ENCODE measurements at regions not wholly inside any gene's neighbourhood (a gene's known extent, or its start where the extent isn't known, plus 50 kb on each side); places are given as distances from the start of the nearest gene placed in this dataset.
A peak's percentile ranks its signal among the peaks of the same experiment; 100 is the strongest.

DNA sequence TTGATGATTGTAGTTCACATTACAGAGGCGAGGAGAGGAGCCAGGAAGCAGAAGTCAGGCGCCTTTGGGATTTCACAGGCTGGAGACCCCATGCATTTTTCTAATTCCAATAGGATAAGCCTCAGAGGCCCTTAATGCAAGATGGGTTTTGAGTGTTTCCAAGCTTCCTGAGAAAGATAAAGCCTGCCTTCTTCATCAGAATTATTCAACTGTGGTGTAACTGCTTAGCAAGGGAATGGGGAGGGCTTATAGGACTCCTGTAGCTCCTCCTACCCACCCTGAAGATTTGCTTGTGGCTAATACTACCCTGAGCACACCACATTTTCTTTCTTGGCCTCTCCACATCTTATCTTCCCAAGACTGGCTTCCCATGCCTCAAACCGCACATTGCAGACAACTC is 151.1 kb upstream of the ISX start:
- no peak for TF ChIP-seq CTCF (IDR thresholded peaks at IDR 0.05; ENCODE audit: low read depth, low read length)
- H3K27ac ChIP-seq, result peak overlapping the region; percentile 4
- peak in 1 of 2 donors; percentile 45 for DNase-seq (ENCODE audit: low read depth in 1 of 2, low spot score in 1 of 2)

DNA sequence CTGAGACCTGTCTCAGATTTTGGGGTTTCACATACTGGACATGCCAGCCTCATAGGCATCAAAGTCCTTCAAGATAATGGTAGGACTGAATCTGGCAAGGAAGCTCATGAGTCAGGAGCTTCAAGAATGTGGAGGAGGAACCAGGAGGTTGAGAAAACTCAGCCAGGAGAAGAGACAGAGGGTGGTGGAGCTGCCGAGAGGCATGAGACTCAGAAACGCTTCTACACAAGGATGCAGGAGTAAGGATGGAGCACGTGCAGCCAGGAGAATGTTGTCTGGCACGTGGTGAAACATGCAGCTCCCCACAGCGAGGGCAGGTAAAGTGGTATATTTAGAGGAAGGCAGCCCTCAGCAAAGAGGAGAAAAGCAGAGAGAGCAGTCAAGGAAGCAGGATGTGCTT is 148.7 kb upstream of the ISX start:
- Histone ChIP-seq H3K4me1 (ENCODE audit: low read depth) (peaks cover 6% of the 10 kb centered on the region), H3K4me3 (no peak overlapping the region), H3K27me3 (no peaks in the 10 kb centered on the region), H3K36me3 (no peaks in the 10 kb centered on the region), H3K9me3 (ENCODE audit: low read depth) (no peaks in the 10 kb centered on the region), H3K27ac (no peak overlapping the region)
- no peak for TF ChIP-seq CTCF (IDR thresholded peaks at IDR 0.05; ENCODE audit: low read depth, low read length)
- DNase-seq (ENCODE audit: low read depth in 1 of 2, low spot score in 1 of 2), result no peak

More for the DNA sequence above, 151.1 kb upstream of the ISX start:
- no peaks in the 10 kb centered on the region for H3K9me3 ChIP-seq (ENCODE audit: low read depth)
- no peak overlapping the region for H3K4me3 ChIP-seq
- no peaks in the 10 kb centered on the region for H3K36me3 ChIP-seq
- H3K4me1 ChIP-seq (ENCODE audit: low read depth), result peaks cover 6% of the 10 kb centered on the region
- no peaks in the 10 kb centered on the region for H3K27me3 ChIP-seq

DNA sequence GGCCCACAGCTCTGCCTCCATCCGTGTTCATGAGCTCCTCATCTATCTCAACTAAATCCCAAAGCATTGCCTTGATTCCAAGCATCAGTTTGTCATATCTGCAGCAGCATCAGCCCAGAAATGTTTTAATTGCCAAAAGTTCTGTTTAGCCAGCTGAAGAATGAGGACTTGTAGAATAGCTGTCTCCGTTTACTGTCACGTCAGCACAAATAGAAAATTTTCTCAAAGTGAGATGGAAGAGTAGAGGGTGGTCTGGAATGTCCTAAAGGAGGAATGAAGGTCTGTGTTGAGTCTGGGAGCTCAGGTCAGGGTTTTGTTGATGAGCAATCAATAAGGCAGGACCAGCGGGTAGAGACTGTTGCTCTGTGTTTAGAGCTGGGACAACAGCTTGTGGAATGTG is 134.9 kb upstream of the ISX start:
- Histone ChIP-seq H3K27ac (no peak overlapping the region), H3K4me3 (no peak overlapping the region), H3K36me3 (no peaks in the 10 kb centered on the region), H3K9me3 (ENCODE audit: low read depth) (no peaks in the 10 kb centered on the region), H3K27me3 (no peaks in the 10 kb centered on the region), H3K4me1 (ENCODE audit: low read depth) (no peaks in the 10 kb centered on the region)
- no peak for DNase-seq (ENCODE audit: low read depth in 1 of 2, low spot score in 1 of 2)
- no peak for TF ChIP-seq CTCF (IDR thresholded peaks at IDR 0.05; ENCODE audit: low read depth, low read length)

DNA sequence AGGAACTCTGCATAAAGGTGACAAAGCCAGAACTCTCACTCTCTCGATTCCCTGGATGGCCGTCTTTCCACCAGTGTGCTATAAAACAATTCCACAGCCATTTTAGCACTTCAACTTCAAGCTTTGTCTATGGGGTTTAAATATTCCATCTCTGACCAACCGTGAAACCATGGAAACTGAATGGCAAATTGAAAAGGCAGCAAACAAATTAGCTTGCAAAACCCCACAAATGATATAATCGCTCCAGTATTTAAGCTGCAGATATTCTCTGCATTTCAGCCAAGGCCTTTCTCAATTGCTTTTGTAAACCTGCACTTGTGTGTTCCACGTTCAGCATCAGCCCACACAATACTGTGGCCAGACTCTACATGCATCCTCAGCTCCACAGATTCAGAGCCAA is 131.7 kb upstream of the ISX start:
- DNase-seq (ENCODE audit: low read depth in 1 of 2, low spot score in 1 of 2), result no peak
- H3K9me3 ChIP-seq (ENCODE audit: low read depth), result no peaks in the 10 kb centered on the region
- no peak for TF ChIP-seq CTCF (IDR thresholded peaks at IDR 0.05; ENCODE audit: low read depth, low read length)
- no peak overlapping the region for H3K27ac ChIP-seq
- no peaks in the 10 kb centered on the region for H3K4me1 ChIP-seq (ENCODE audit: low read depth)
- no peaks in the 10 kb centered on the region for H3K27me3 ChIP-seq
- no peak overlapping the region for H3K4me3 ChIP-seq
- no peaks in the 10 kb centered on the region for H3K36me3 ChIP-seq

GRCh38 chr22:34943830-34944229 is 122.1 kb upstream of the ISX start:
- H3K27me3 ChIP-seq, result no peaks in the 10 kb centered on the region
- H3K36me3 ChIP-seq, result no peaks in the 10 kb centered on the region
- H3K4me3 ChIP-seq, result no peak overlapping the region
- DNase-seq (ENCODE audit: low read depth in 1 of 2, low spot score in 1 of 2), result no peak
- no peaks in the 10 kb centered on the region for H3K9me3 ChIP-seq (ENCODE audit: low read depth)
- no peak overlapping the region for H3K27ac ChIP-seq
- TF ChIP-seq CTCF (IDR thresholded peaks at IDR 0.05; ENCODE audit: low read depth, low read length), result no peak
- H3K4me1 ChIP-seq (ENCODE audit: low read depth), result no peaks in the 10 kb centered on the region
